Endothelial cell of umbilical vein (primary cell): ENCODE measurements at regions not wholly inside any gene's neighbourhood (a gene's known extent, or its start where the extent isn't known, plus 50 kb on each side); places are given as distances from the start of the nearest gene placed in this dataset.

Experiments
- BruUV-seq: library from RNA; stranded (reverse); fragments of 400-500 nt; replicated peaks from 2 replicates; lab custom pipeline; 2021; lab: Mats Ljungman, UMichigan
- CTCF ChIA-PET: fragments of 300-600, 350-600 bp; sonication (Branson Sonifier 250); formaldehyde crosslinking; loops from one replicate; lab custom pipeline; 2021; ENCODE audit warnings: antibody characterized with exemption, inconsistent platforms; lab: Charles Lee
- POLR2A ChIA-PET: fragments of 300-600, 350-600 bp; sonication (Branson Sonifier 250); formaldehyde crosslinking; loops from one replicate; lab custom pipeline; 2021; ENCODE audit warnings: antibody characterized with exemption, inconsistent platforms; lab: Charles Lee
- DNase-seq: peaks from one replicate; pipeline ENCODE4 v3.0.0-alpha.2; 2011; ENCODE audit warnings: low read depth, low spot score
- FAIRE-seq: peaks from 2 replicates; lab custom pipeline; 2011; peaks lifted over from hg19 to GRCh38; lab: Jason Lieb, UNC
- H2AFZ ChIP-seq: 2 replicates; pipeline ENCODE4 v1.6.0; 2012; ENCODE audit warnings: low read depth, low read length, control low read depth, inconsistent platforms
- H3K27ac ChIP-seq: 2 replicates; pipeline ENCODE4 v1.5.1; 2011; ENCODE audit warnings: low read depth, mild to moderate bottlenecking, control low read depth, low read length, moderate library complexity; ENCODE audit not compliant: insufficient read depth
- H3K27me3 ChIP-seq, 2 experiments: 2 replicates each; pipeline versions ENCODE4 v1.6.0 to v1.6.1; 2011; ENCODE audit warnings: low read length in 2 of 2, mixed read lengths in 1 of 2; ENCODE audit not compliant: control insufficient read depth in 2 of 2, insufficient read depth in 2 of 2
- H3K36me3 ChIP-seq, 2 experiments: 2 replicates in 1 of 2; 3 replicates in 1 of 2; pipeline ENCODE4 v1.5.1; 2011; ENCODE audit warnings: low read length in 2 of 2, mild to moderate bottlenecking in 1 of 2, moderate library complexity in 1 of 2; ENCODE audit not compliant: control insufficient read depth in 2 of 2, insufficient read depth in 2 of 2; ENCODE audit errors: extremely low read depth in 1 of 2
- H3K4me1 ChIP-seq: 3 replicates; pipeline ENCODE4 v1.5.1; 2011; ENCODE audit warnings: mild to moderate bottlenecking, low read length; ENCODE audit not compliant: control insufficient read depth, insufficient read depth; ENCODE audit errors: extremely low read depth
- H3K4me2 ChIP-seq: 2 replicates; pipeline ENCODE4 v1.6.1; 2011; ENCODE audit warnings: low read length, control low read depth, mixed read lengths; ENCODE audit not compliant: insufficient read depth
- H3K4me3 ChIP-seq, 3 experiments: fragments of 200-600 bp in 1 of 3; sonication (generic), shearing (Covaris generic) in 1 of 3; replicated peaks in 1 of 3; 2 replicates each; pipeline ENCODE4 v1.5.1; 2011 to 2016; ENCODE audit warnings: control low read depth in 3 of 3, low read length in 3 of 3, mild to moderate bottlenecking in 2 of 3, inconsistent platforms in 1 of 3, low read depth in 1 of 3, moderate library complexity in 1 of 3; ENCODE audit not compliant: insufficient read depth in 1 of 3
- H3K79me2 ChIP-seq: 2 replicates; pipeline ENCODE4 v1.6.0; 2012; ENCODE audit warnings: low read length, inconsistent platforms; ENCODE audit not compliant: control insufficient read depth, insufficient read depth
- H3K9ac ChIP-seq: replicated peaks from 2 replicates; pipeline ENCODE3; 2011; ENCODE audit warnings: low read length, control low read depth; ENCODE audit not compliant: insufficient read depth; ENCODE audit errors: extremely low read depth
- H3K9me1 ChIP-seq: replicated peaks from 3 replicates; pipeline ENCODE4 v1.6.0; 2011; ENCODE audit warnings: mild to moderate bottlenecking, low read length; ENCODE audit not compliant: control insufficient read depth, insufficient read depth; ENCODE audit errors: extremely low read depth
- H3K9me3 ChIP-seq: replicated peaks from 2 replicates; pipeline ENCODE4 v1.5.1; 2012; ENCODE audit warnings: low read length, inconsistent platforms; ENCODE audit not compliant: control insufficient read depth, insufficient read depth
- H4K20me1 ChIP-seq: replicated peaks from 2 replicates; pipeline ENCODE3; 2011; ENCODE audit warnings: mild to moderate bottlenecking, low read length; ENCODE audit not compliant: control insufficient read depth, insufficient read depth; ENCODE audit errors: extremely low read depth
- CTCF ChIP-seq, 2 donors: IDR thresholded peaks; 1 replicate in 1 of 2; 2 replicates in 1 of 2; pipeline ENCODE4 v1.5.1; 2011; ENCODE audit warnings: low read length in 2 of 2, mild to moderate bottlenecking in 2 of 2, moderate library complexity in 2 of 2, control low read depth in 1 of 2, inconsistent platforms in 1 of 2, low read depth in 1 of 2; ENCODE audit not compliant: insufficient read depth in 1 of 2; ENCODE audit errors: extremely low read depth in 1 of 2
- EZH2 ChIP-seq: IDR thresholded peaks from 2 replicates; pipeline ENCODE4 v1.6.1; 2012; ENCODE audit warnings: borderline replicate concordance, low read depth, mild to moderate bottlenecking, moderate library complexity, low read length, inconsistent platforms; ENCODE audit not compliant: severe bottlenecking
- FOS ChIP-seq: IDR thresholded peaks from 2 replicates; pipeline ENCODE4 v1.6.1; 2011; ENCODE audit warnings: mild to moderate bottlenecking, low read length, moderate library complexity, borderline replicate concordance; ENCODE audit not compliant: insufficient read depth
- GATA2 ChIP-seq: IDR thresholded peaks from 2 replicates; pipeline ENCODE4 v1.7.0; 2011; ENCODE audit warnings: low read depth, mild to moderate bottlenecking, moderate library complexity, mixed read lengths, low read length; ENCODE audit not compliant: insufficient read length, insufficient read depth
- JUN ChIP-seq: IDR thresholded peaks from 2 replicates; pipeline ENCODE4 v1.6.1; 2011; ENCODE audit warnings: borderline replicate concordance, low read depth; ENCODE audit not compliant: insufficient read length, insufficient read depth
- MAX ChIP-seq: IDR thresholded peaks from 2 replicates; pipeline ENCODE4 v1.6.1; 2011; ENCODE audit not compliant: insufficient read depth, insufficient read length
- MYC ChIP-seq: IDR thresholded peaks from one replicate; pipeline ENCODE4 v1.6.1; 2011; ENCODE audit warnings: mild to moderate bottlenecking, low read depth, low read length
- POLR2A ChIP-seq: IDR thresholded peaks from 2 replicates; pipeline ENCODE4 v1.6.1; 2012; ENCODE audit warnings: low read depth, mild to moderate bottlenecking, control low read depth, low read length
- POLR2AphosphoS5 ChIP-seq: IDR thresholded peaks from 2 replicates; pipeline ENCODE4 v1.6.1; 2012; ENCODE audit warnings: low read depth, mild to moderate bottlenecking, control low read depth, low read length, moderate library complexity; ENCODE audit not compliant: insufficient read depth
- dilution Hi-C: fragments of 300-500 bp; cut with MboI; formaldehyde crosslinking; loops from one replicate; pipeline ENCODE4 v1.15.0; 2019; ENCODE audit warnings: low sequenced_read_pairs; ENCODE audit not compliant: extremely low pct_ligation_motif_present
- intact Hi-C: fragments of 100-400 bp; cut with micrococcal nuclease; formaldehyde crosslinking; loops from one replicate; pipeline ENCODE4 v1.10.0; 2022

GRCh38 chr22:27513021-27513420 is 288.5 kb downstream of the MN1 start:
- dilution Hi-C loops, result no loop called here
- no peak for TF ChIP-seq POLR2AphosphoS5
- TF ChIP-seq JUN, result peak; percentile 10
- DNase-seq (peak; percentile 69), FAIRE-seq (peak; percentile 18)
- POLR2A ChIA-PET, result interaction anchor here (0.6 to 0.8 kb wide), 2 partner anchors 38 to 96 kb away, joined by 3 to 4 read pairs; no protein-coding TSS in a partner anchor
- no peaks in the 10 kb centered on the region for H3K9me1 ChIP-seq
- intact Hi-C loops, result loop anchor here (10.0 kb wide), 1 partner anchor 292 kb away; the partner anchor contains the start of gene MN1
- H3K9ac ChIP-seq, result peak overlapping the region; percentile 42
- CTCF ChIA-PET, result interaction anchor here (1.4 kb wide), 2 partner anchors 8 to 24 kb away, joined by 5 to 6 read pairs; no protein-coding TSS in a partner anchor
- H3K4me1 ChIP-seq, result peaks cover 22% of the 10 kb centered on the region
- no peaks in the 10 kb centered on the region for H3K36me3 ChIP-seq
- no peak overlapping the region for H3K4me3 ChIP-seq
- no peaks in the 10 kb centered on the region for H3K79me2 ChIP-seq
- H3K27ac ChIP-seq, result peak overlapping the region; percentile 83
- H2AFZ ChIP-seq, result no peak overlapping the region
- no peaks in the 10 kb centered on the region for H3K27me3 ChIP-seq
- H4K20me1 ChIP-seq, result no peaks in the 10 kb centered on the region
- BruUV-seq, result no TSS peak
- peak overlapping the region; percentile 11 for H3K4me2 ChIP-seq
- H3K9me3 ChIP-seq, result no peaks in the 10 kb centered on the region

- no TSS peak for BruUV-seq
- no peak for DNase-seq
Measured at GRCh38 chr22:27514601-27515523, 286.7 kb downstream of the MN1 start.

More at GRCh38 chr22:27514601-27515523, 286.7 kb downstream of the MN1 start:
- Histone ChIP-seq H3K79me2 (no peaks in the 10 kb centered on the region), H3K36me3 (no peaks in the 10 kb centered on the region), H2AFZ (no peak overlapping the region), H3K4me2 (no peak overlapping the region), H3K9me1 (no peaks in the 10 kb centered on the region), H3K9me3 (no peaks in the 10 kb centered on the region), H3K27me3 (no peaks in the 10 kb centered on the region), H3K4me3 (no peak overlapping the region), H3K4me1 (peaks cover 22% of the 10 kb centered on the region), H3K9ac (no peak overlapping the region), H3K27ac (no peak overlapping the region), H4K20me1 (no peaks in the 10 kb centered on the region)
- ChIA-PET CTCF (interaction anchor here (0.7 kb wide), 1 partner anchor 110 kb away, joined by 3 read pairs; no protein-coding TSS in a partner anchor), POLR2A (no interaction called here)
- dilution Hi-C loops, result no loop called here
- TF ChIP-seq POLR2A (no peak), MAX (no peak), GATA2 (no peak), CTCF (IDR thresholded peaks at IDR 0.05; ENCODE audit: extremely low read depth in 1 of 2, insufficient read depth in 1 of 2, low read depth in 1 of 2, low read length in 2 of 2) (no peak), FOS (no peak), POLR2AphosphoS5 (no peak), EZH2 (no peak), MYC (no peak), JUN (no peak)
- intact Hi-C loops, result loop anchor here (10.0 kb wide), 1 partner anchor 290 kb away; the partner anchor contains the start of gene MN1
- FAIRE-seq, result no peak
